Neutrophil (primary cell): ENCODE measurements at regions not wholly inside any gene's neighbourhood (a gene's known extent, or its start where the extent isn't known, plus 50 kb on each side); places are given as distances from the start of the nearest gene placed in this dataset.
"Not testable (repeated sequence)": the region's sequence is repeated elsewhere in the genome, so short reads cannot be mapped to it uniquely, and the experiment has no call there.

Experiments used
- H3K27ac ChIP-seq: fragments of 200-600 bp; sonication (generic); 2 replicates; pipeline ENCODE4 v1.5.1; 2016; ENCODE audit warnings: mild to moderate bottlenecking, moderate library complexity
- H3K27me3 ChIP-seq: fragments of 200-600 bp; sonication (generic); 2 replicates; pipeline ENCODE4 v1.6.0; 2016; ENCODE audit warnings: mild to moderate bottlenecking
- H3K36me3 ChIP-seq: fragments of 200-600 bp; sonication (generic); 2 replicates; pipeline ENCODE4 v1.5.1; 2017
- H3K4me1 ChIP-seq, 2 experiments: fragments of 200-600 bp in 1 of 2; sonication (generic) in 1 of 2; 1 replicate in 1 of 2; 2 replicates in 1 of 2; pipeline versions ENCODE4 v1.5.1 to v1.6.1; 2013 to 2016; ENCODE audit warnings: low read depth in 1 of 2, low read length in 1 of 2, mild to moderate bottlenecking in 1 of 2, moderate library complexity in 1 of 2; ENCODE audit not compliant: control insufficient read depth in 1 of 2, insufficient read depth in 1 of 2
- H3K4me3 ChIP-seq, 2 experiments: fragments of 200-600 bp in 1 of 2; sonication (generic) in 1 of 2; 1 replicate in 1 of 2; 2 replicates in 1 of 2; pipeline ENCODE4 v1.5.1; 2013 to 2016; ENCODE audit warnings: low read depth in 1 of 2, low read length in 1 of 2, mild to moderate bottlenecking in 1 of 2, moderate library complexity in 1 of 2
- H3K9me3 ChIP-seq: fragments of 200-600 bp; sonication (generic); 2 replicates; pipeline ENCODE4 v1.5.1; 2016
- TF ChIP-seq, protein P1 (sequence below): fragments of 200-600 bp; sonication (generic); IDR thresholded peaks from 2 replicates; pipeline ENCODE4 v1.5.1; 2016; ENCODE audit warnings: antibody characterized with exemption

DNA sequence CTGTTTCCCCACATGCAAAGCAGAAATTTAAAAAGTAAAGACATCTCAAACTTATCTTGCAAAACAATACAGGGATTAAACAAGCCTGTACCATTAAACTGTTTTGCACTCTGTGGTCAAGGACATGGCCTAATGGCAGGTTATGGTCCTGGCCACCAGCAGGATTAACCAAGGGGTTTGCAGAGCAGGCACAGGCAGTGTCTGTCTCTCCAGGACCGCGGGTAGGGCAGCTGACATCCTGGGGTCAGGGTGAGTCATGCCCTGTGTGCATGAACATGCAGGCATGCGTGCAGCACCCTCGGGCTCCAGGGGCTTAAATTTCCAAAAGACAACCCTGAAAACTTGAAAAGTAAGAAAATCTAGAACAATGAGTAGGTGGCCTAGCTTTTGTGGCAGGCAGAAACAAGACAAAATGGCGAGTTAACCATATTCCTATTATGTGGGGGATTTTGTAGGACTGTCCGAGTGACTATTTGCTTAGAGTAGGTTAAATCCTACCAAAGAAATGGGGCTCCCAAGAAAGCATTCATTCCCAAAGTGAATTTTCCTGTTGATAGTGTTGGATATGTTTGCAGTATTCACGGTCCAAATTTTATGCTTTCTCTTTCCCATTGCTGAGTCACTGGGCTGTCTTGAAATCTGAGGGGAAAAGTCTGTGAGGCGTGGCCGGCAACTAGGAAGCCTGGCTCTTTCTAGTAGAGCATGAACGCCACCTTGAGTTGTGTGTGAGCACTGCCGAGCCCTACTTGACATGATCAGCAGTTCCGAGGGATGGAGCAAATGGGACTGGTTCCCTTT is 158.4 kb upstream of the FAM20A start:
- H3K9me3 ChIP-seq: no peaks in the 10 kb centered on the region
- H3K4me3 ChIP-seq: no peak overlapping the region
- no peaks in the 10 kb centered on the region for H3K27me3 ChIP-seq
- no peak overlapping the region for H3K27ac ChIP-seq
- H3K4me1 ChIP-seq: peaks cover 0 to 5% of the 10 kb centered on the region in 2 experiments
- TF ChIP-seq, protein P1, sequence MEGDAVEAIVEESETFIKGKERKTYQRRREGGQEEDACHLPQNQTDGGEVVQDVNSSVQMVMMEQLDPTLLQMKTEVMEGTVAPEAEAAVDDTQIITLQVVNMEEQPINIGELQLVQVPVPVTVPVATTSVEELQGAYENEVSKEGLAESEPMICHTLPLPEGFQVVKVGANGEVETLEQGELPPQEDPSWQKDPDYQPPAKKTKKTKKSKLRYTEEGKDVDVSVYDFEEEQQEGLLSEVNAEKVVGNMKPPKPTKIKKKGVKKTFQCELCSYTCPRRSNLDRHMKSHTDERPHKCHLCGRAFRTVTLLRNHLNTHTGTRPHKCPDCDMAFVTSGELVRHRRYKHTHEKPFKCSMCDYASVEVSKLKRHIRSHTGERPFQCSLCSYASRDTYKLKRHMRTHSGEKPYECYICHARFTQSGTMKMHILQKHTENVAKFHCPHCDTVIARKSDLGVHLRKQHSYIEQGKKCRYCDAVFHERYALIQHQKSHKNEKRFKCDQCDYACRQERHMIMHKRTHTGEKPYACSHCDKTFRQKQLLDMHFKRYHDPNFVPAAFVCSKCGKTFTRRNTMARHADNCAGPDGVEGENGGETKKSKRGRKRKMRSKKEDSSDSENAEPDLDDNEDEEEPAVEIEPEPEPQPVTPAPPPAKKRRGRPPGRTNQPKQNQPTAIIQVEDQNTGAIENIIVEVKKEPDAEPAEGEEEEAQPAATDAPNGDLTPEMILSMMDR: peak; percentile 29
- no peaks in the 10 kb centered on the region for H3K36me3 ChIP-seq

- Histone ChIP-seq H3K27ac (no peak overlapping the region), H3K4me1 (peaks cover 0 to 5% of the 10 kb centered on the region in 2 experiments)
These were observed 157.8 kb upstream of the FAM20A start for GRCh38 chr17:68759002-68759342.

GRCh38 chr17:68757866-68758757 is 156.9 kb upstream of the FAM20A start:
- not testable (repeated sequence) for H3K36me3 ChIP-seq, H3K9me3 ChIP-seq, H3K27me3 ChIP-seq, H3K4me3 ChIP-seq, H3K27ac ChIP-seq, H3K4me1 ChIP-seq

More at GRCh38 chr17:68759002-68759342, 157.8 kb upstream of the FAM20A start:
- Histone ChIP-seq H3K9me3 (no peaks in the 10 kb centered on the region), H3K36me3 (no peaks in the 10 kb centered on the region), H3K27me3 (no peaks in the 10 kb centered on the region), H3K4me3 (no peak overlapping the region)
- TF ChIP-seq, protein P1: no peak

DNA sequence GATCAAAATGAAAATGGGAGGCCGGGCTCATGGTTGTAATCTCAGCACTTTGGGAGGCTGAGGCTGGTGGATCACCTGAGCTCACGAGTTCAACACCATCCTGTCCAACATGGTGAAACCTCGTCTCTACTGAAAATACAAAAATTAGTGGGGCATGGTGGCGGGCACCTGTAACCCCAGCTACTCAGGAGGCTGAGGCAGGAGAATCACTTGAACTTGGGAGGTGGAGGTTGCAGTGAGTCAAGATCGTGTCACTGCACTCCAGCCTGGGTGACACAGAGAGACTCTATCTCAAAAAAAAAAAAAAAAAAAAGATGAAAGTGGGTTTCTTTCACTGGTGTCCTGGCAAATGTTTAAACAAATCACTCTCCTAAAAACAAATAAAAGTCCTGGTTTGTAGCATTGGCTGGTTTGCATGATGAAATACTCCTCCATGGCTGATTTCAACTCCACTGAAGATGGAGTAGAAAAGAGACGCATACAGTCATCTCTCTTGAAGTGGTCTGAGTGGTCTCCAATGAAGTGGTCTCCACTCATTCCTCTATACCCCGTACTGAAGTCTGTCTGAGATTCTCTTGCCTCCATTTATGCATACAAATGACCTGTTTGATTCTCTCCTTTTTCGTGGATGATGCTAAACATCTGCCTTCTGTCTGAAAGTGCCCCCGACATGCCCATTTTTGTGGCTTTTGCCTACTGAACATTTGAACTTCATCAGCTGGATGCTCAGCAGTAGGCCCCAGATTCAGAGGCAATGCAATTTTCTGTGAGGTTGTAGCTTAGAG is 153.0 kb upstream of the FAM20A start:
- no peak overlapping the region for H3K4me3 ChIP-seq
- no peak overlapping the region for H3K27ac ChIP-seq
- no peaks in the 10 kb centered on the region for H3K9me3 ChIP-seq
- no peaks in the 10 kb centered on the region for H3K27me3 ChIP-seq
- H3K36me3 ChIP-seq: no peaks in the 10 kb centered on the region
- TF ChIP-seq, protein P1: no peak
- peaks cover 0 to 6% of the 10 kb centered on the region in 2 experiments for H3K4me1 ChIP-seq

GRCh38 chr17:68750208-68750562 is 149.0 kb upstream of the FAM20A start:
- Histone ChIP-seq H3K27me3 (no peaks in the 10 kb centered on the region), H3K9me3 (no peaks in the 10 kb centered on the region), H3K36me3 (no peaks in the 10 kb centered on the region), H3K4me3 (peak overlapping the region; percentile 2 to 40), H3K4me1 (peaks cover 0 to 6% of the 10 kb centered on the region in 2 experiments), H3K27ac (no peak overlapping the region)
- TF ChIP-seq, protein P1: no peak
